ENCODE measurements at regions not wholly inside any gene's neighbourhood (a gene's known extent, or its start where the extent isn't known, plus 50 kb on each side); places are given as distances from the start of the nearest gene placed in this dataset.

DNA sequence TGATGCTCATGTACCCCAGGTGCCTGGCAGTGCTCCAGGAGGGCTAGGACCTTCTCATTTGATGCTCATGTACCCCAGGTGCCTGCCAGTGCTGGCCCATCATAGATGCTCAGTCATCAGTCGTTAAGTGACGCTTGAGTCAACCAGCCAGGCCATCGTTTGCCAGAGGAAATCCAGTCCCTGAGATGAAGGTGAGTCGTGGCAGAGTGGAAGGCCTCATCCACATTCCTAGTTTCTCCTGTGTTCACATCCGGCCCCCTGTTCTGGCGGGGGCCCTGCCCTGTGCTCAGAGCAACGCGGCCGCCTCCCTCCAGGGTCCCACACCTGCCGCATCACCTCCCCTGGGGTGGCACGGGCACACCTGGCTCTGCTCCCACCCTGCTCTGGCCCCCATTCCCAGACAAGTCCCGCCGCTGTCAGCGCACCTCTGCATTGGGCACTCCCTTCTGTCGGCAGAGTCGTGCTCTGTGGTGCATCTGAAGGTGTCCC lies 279.9 kb downstream of the BRD1 start:
- no peak for DNase-seq (ENCODE audit: low spot score)

DNA sequence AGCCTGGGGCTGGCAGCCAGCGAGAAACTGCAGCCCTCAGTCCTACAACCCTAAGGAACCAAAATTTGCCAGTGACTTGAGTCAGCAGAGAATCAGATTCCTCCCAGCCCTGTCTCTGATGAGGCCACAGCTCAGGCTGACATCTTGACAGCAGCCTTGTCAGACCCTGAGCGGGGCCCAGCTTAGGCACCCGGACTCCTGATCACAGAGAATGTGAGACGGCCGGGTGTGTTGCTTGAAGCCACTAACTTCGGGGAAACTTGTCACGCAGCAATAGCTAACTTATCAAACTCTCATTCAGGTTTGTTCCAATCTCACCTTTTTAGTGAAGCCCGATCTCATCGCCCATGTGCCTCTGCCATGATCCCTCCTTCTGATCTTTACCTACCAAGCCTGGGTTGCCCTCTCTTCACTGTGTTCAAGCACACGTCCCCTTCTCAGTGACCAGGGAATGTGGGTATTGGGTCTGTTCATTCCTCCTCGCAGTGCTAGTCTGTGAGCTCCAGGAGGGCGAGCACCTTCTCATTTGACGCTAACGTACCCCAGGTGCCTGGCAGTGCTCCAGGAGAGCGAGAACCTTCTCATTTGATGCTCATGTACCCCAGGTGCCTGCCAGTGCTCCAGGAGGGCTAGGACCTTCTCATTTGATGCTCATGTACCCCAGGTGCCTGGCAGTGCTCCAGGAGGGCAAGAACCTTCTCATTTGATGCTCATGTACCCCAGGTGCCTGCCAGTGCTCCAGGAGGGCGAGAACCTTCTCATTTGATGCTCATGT lies 280.7 kb downstream of the BRD1 start:
- no peak for DNase-seq (ENCODE audit: low spot score)

DNA sequence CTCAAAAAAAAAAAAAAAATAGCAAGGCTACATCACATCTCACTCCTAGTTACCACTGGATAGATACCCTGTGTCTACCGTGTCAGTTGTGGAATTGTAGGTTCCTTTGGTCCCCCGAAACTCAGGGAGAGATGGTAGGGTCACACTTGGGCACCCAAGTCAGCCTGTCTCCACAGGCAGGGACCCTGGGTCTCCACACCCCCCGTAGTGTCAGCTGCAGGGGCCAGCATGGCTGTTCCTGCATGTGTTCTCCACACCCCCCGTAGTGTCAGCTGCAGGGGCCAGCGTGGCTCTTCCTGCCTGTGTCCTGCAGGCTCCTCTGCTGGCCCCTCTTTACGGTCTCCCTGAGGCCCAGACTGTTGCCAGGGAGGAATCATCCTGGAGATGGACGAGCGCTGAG lies 282.1 kb downstream of the BRD1 start:
- no peak for DNase-seq (ENCODE audit: low spot score)

DNA sequence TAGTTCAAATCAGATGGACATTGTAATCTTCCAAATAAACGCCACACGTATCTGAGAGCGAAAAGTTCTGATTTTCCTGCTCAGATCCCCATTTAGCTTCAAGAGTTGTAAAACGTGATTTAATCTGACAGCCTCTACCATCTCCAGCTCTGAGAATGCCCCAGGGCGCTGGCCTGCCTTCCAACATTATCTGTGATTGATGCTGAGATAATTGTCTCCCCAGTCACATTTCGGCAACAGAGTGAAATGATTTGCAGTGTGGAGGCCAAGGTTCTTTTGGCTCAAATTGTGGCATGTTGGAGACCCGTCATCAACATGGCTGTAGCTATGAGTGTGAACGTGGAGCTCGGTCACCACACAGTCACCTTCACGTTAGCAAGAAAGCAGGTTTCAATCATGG lies 283.4 kb downstream of the BRD1 start:
- no peak for DNase-seq (ENCODE audit: low spot score)

DNA sequence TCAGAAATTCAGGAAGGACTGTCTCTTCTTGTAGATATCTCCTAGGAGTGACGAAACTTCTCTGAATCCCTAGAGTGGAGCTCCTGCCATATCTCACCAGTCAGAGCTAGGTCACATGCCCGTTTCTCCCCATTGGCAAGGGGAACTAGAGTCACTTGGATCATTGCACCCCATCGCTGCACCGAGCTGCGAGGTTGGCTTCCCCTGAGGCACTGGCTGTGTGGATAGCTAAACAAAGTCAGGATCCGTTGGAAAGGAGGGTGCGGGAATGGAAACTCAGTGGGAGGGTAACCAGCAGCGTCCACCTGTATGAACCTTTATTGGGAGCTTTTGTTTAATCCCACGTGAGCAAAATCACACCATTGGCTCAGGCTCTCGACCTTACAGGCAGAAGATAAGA lies 283.8 kb downstream of the BRD1 start:
- no peak for DNase-seq (ENCODE audit: low spot score)

DNA sequence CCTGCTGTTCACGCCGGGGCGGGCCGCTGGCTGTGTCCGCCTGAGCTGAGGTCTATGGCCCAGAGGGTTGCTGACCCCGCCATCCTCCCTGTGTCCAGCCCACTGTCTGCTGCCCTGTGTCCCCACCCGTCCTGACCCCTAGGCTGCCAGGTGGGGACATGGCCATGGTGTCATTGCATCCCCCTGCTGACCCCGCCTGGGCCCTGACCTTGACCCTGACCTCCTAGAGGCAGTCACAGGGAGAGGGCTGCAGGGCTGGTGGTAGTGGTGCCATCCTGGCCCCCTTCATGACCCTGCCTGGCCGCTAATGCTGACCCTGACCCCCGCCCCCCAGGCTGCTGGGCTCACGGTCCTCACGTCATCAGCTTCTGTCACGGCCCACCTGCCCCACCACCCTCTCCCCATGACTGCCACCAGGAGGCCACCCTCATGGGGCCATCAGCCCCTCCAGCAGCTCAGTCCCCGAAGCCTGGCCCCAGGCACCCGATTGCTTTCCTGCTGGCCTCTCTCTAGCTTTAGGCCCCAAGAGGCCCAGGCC lies 285.9 kb downstream of the BRD1 start:
- DNase-seq (ENCODE audit: low spot score), result no peak

DNA sequence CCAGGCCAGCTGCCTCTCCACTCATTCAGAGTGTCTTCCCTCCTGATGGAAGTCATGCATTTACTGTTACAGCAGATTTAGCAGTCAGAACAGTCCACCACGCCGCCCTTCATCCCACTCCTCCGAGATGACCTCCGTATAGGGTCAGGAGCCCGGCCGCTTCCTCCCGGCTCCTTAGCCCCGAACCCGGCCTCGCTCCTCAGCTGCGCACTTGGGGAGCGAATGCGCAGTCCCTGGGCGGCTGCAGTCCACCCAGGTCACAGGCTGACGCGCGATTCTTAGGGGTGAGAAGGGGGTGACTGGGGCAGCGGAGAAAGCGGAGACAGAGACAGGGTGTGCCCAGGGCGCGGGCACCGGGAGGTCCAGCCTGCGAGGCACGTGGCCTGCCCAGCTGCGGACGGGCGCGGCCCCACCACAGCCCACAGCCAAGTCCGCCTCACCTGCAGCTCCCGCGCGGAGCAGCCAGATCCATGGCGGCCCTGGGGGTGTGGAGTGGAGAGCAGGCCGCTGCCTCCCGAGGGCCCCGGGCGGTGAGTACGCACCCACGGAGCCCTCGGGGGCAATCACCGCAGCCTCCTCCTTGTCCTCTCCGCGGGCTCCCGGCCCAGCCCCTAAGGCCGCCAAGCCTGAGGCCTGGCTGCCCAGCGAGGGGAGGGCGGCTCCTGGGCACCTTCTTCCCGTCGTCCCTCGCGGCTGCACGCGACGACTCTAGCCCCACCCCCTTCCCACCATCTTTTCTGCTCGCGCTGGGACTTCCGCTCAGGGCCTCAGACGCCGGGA lies 286.6 kb downstream of the BRD1 start:
- DNase-seq (ENCODE audit: low spot score), result no peak

DNA sequence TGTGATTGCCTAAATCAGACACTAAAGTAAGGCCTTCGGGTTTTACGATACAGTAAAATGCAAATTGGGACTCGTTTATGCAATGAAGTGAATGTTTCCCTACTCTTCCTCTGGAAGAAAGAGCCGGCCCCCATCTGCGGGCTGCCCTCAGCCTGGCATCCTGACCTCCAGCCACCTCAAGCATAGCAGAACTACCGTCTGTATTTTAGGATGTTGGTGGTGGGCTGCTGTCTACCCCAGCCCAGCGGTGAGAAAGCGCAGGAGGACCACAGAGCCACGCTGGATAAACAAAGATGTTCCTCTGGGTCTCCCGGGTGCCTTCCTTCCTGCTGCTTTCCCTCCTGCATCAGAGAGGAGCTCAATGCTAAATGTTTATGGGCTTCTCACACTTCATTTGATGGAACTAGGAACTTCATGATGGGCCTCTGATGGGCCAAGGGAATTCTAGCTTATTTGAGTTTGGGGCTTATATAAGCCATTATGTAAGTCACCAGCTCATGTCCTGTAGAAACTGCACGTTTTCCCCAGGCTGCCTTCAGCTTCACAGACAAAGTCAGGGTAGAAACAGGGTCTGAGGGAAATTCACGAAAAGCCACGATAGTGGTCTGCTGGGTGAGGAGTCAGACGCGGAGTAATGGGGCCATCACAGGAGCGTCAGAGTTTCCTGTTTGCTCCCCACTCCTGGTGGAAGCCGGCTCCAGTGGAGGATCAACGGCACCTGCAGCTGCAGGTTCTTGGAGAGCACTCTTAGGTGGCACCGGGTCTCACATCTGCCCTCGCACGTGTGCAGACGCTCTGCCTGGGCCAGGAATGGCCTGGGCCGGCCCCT lies 287.4 kb downstream of the BRD1 start:
- no peak for DNase-seq (ENCODE audit: low spot score)

DNA sequence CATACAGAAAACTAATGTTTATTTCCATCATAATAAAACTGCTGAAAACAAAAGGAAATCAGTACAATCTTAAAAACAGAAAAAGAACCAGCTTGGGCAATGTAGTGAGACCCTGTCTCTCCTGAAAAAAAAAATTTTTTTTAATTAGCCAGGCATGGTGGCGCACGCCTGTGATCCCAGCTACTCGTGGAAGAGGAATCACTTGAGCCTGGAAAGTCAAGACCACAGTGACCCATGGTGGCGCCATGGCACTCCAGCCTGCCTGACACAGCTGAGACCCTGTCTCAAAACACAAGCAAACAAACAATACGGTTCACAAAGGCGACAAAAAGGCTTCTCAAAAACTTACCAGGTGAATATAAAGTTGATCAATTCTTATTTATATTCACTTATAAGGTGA lies 289.7 kb downstream of the BRD1 start:
- DNase-seq (ENCODE audit: low spot score), result no peak

DNA sequence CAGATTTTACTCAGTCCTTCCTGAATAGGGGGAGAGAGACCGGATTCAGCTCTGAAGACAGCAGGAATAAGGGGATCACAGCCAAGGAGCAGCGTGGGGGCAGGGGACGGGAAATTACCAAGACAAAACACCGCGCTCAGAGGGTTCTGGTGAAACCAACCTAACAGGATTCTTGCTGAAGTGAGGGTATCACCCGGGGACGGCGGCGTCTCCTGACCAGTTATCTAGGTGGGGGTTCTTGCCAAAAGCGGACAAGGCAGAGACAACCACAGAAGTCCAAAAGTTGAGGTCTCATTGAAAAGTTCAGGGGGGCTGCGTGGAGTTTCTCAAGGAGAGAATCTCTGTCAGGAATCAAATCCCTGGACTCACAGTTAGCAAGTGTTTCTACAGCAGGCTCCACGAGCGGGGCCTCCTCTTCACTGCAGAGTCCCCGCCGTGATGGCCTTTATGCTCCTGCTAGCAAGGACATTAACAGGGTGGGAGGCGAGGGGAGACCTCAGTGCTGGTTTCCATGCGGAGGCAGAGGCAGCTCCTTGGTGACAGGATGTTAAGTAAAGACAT lies 291.0 kb downstream of the BRD1 start:
- DNase-seq (ENCODE audit: low spot score), result no peak

DNA sequence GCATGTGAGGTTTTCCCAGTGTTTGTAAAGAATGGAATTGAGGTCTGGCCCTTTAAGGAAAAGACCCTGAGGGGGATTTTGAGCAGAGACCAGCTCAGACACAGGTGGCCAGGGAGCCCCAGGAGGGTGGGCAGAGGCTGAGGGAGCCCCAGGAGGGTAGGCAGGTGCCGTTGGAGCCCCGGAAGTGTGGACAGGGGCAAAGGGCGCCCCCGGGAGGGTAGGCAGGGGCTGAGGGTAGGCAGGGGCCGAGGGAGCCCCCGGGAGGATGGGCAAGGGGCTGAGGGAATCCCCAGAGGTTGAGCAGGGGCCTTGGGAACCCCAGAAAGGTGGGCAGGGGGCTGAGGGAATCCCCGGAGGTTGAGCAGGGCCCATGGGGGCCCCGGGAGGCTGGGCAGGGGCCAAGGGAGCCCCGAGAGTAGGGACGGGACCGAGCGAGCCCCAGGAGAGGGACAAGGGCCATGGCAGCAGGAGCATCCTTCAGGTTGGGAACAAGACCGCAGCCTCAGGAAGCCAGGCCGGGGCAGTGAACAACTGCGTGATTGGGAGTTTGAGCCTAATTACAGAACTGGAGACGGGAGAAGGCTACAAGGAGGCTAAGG lies 292.0 kb downstream of the BRD1 start:
- DNase-seq (ENCODE audit: low spot score), result no peak

DNA sequence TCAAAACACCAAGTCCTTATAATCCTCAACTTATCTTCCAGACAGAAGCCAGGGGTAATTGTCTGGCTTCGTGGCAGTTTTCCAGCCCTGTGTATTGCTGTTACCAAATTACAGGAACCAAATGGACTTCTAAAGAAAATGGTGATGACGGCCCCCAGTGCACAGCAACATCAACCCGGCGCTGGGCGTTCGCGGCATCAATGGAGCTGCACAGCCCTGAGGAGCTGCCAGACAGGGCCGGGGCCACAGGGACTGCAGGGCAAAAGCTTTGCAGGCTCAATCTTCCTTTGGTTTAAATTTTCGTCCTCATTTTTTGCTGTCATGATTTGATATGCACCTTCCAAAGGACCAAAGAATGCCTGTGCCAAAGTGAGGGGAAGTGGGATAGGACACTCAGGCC lies 292.5 kb downstream of the BRD1 start:
- DNase-seq (ENCODE audit: low spot score), result no peak

DNA sequence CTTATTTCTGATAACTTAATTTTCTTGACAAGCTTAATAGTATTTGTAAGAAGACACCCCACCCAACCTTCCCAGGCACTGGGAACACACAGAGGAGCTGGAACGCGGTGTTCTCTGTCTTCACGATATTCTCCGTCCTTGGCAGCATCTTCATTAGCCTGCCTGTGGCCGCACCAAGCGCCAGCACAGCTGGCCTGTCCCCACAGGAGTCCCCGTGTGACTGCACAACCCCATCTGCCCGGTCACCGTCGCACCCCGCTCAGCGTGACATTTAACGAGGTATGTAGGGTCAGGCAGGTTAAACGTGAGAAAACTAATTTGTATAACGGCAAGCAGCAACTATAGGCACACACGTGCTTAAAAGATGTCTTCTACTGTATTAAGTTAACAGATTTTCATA lies 293.3 kb downstream of the BRD1 start:
- DNase-seq (ENCODE audit: low spot score), result no peak

DNA sequence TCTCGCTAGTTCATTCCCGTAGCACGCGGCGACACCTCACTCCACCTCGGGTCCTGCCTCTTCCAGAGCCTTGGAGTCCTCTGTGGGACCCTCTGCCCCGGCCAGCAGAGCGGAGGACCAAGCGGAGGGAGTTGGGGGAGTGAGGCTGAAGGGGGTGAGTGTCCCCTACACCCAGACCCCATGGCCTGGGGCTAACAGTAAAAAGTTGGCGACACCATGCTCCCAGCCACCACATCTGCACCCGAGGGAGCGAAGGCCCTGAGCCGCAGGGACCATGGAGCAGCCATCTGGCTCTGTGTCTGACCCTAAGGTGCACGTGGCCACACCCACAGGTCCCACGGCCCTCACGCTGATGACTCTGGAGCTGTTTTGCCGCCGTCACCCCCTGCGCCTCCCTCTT lies 293.8 kb downstream of the BRD1 start:
- DNase-seq (ENCODE audit: low spot score), result no peak

DNA sequence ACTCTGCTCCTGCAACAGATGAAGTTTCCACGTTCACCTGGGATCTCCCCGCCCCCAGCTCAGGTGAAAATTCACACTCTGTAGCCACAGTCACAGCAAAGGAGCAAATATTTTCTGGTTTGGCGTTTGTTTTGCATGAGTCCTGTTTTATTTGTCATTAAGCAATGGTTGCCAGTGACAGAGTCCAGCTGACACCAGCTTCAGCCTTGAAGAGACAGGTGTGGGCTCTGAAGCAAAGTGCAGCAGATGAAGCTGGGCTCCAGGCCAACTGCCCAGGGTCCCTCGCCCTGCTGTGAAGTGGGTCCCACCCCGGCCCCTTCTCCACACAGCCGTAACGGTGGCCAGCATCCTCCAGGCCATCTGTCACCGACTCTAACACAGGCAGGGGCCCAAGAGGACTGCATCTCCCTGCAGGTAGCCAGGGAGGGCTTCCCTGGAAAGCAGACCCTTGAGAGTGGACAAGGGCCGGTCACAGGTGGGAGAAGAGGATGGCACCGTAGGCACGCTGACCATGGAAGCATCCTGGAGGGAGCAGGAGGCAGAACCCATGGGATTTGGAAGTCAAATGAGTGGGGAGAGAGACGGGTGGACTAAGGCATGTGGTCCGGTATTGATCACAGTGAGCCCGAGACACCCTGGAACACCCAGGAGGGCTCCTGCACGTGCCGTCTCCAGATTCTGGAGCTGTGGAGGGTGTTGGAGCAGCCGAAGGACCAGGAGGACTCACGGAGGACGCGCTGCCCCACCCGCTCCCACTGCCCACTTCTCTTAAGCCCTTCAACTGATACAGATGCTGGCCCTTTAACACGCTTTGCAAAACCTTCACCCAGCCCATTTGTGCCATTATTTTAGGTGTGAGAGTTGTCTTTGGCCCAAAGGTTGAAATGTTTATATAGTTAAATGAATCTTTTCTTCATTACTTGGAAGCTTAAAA lies 294.5 kb downstream of the BRD1 start:
- no peak for DNase-seq (ENCODE audit: low spot score)

DNA sequence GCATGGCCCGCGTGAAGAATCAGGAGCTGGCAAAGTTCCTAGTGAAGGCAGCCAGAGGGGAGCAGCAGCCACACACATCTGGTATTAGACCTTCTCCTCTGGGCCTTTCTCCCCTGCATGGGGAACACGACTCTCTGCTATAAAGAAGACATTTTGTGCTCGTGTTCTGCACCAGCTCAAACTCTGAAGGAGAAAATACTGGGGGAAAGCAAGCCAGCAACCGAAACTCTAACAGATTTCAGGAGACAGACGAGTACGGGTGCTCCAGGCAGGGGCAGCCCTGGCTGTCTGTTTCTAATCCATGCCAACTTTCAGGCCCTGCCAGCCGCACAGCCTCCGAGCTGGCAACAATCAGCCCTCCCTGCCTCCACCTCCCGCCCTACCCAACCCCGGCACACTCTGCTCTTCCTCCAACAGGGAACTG lies 296.3 kb downstream of the BRD1 start:
- no peak for DNase-seq (ENCODE audit: low spot score)

DNA sequence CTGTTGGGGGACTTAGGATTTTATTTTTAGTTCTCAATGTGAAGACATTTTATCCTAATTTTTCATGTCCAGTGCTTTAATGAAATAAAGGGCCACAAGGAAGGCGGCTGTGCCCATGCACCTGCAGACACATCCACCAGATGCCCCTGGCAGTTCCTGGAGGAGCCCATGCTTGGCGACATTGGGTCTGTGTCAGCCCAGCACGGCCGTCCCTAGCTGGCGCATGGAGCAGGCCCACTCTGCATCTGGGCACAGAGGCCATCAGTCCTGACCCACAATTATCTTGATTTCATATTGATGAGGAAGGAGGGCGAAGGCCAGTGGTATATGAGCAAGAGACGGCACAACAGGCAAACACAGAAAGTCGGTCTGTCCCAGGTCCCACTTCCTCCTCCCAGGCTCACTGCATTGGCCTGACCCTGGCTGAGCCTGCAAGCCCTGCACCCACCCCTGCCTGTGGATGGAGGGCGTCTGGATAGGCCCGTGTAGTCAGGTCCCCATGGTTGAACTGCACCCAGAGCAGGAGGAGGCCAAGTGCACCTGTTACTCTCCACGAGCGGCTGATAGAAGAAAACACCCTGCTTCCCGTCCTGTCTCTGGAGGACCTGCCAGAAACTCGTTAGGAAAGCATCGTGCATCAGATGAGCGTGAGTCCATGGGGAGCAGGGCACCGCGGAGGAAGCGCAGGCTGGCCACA lies 296.9 kb downstream of the BRD1 start:
- no peak for DNase-seq (ENCODE audit: low spot score)

DNA sequence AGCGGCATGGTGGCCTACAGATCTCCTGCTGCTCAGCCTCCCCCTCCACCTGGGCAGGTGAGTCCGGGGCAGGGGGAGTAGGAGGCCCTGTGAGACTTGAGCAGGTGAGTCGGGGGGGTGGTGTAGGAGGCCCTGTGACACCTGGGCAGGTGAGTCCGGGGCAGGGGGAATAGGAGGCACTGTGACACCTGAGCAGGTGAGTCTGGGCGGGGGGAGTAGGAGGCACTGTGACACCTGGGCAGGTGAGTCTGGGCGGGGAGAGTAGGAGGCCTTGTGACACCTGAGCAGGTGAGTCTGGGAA lies 299.3 kb downstream of the BRD1 start:
- DNase-seq (ENCODE audit: low spot score), result no peak

DNA sequence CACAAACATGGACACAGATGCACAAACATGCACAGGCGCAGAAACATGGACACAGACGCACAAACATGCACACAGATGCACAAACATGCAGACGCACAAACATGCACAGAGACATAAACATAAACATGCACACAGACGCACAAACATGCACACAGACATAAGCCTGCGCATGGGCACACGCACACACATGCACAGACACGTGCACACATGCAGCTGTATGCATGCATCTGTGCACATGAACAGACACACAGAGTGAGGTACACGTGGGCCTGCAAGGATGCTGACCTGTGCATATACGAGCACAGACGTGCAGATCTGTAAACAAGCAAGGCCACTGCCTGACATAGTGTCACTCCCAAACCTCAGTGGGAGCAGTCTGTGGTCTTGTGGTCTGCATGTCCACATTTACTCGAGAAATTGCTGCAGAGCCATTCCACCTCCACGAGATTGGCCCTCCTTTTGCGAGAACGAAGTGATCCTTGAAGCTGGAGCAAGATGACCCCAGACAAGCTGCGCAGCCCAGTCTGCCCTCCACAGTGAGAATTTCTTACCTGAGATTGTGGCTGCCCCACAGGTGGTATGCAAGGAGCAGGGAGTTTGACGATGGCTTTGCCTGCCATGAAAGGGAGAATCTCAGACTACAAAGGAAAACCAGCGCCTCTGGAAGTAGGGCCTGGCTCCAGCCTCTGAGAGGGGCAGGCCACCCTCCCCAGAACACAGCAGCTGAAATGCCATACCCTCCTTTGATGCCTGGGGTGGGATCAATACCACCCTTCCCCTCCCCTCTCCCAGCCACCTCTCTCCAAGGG lies 299.9 kb downstream of the BRD1 start:
- DNase-seq (ENCODE audit: low spot score), result no peak
